Keratinocyte (primary cell): ENCODE measurements at regions not wholly inside any gene's neighbourhood (a gene's known extent, or its start where the extent isn't known, plus 50 kb on each side); places are given as distances from the start of the nearest gene placed in this dataset.

Experiments used
- DNase-seq: peaks from one replicate; pipeline ENCODE4 v3.0.0-alpha.2; 2011; ENCODE audit warnings: low read depth, missing footprints, low spot score
- FAIRE-seq: peaks from 2 replicates; lab custom pipeline; 2011; peaks lifted over from hg19 to GRCh38; lab: Jason Lieb, UNC
- H2AFZ ChIP-seq: 2 replicates; pipeline ENCODE4 v1.6.0; 2012; ENCODE audit warnings: low read length, control low read depth, inconsistent platforms; ENCODE audit not compliant: control insufficient read depth
- H3K27ac ChIP-seq: 2 replicates; pipeline ENCODE4 v1.5.1; 2011; ENCODE audit warnings: low read length; ENCODE audit not compliant: control insufficient read depth, insufficient read depth
- H3K27me3 ChIP-seq: 3 replicates; pipeline ENCODE4 v1.6.0; 2011; ENCODE audit warnings: low read length; ENCODE audit not compliant: control insufficient read depth, insufficient read depth; ENCODE audit errors: extremely low read depth
- H3K36me3 ChIP-seq, 2 experiments: 2 replicates in 1 of 2; 3 replicates in 1 of 2; pipeline ENCODE4 v1.5.1; 2011; ENCODE audit warnings: low read length in 2 of 2, mild to moderate bottlenecking in 1 of 2; ENCODE audit not compliant: control insufficient read depth in 2 of 2, insufficient read depth in 2 of 2; ENCODE audit errors: extremely low read depth in 1 of 2
- H3K4me1 ChIP-seq: 3 replicates; pipeline ENCODE4 v1.5.1; 2011; ENCODE audit warnings: low read length; ENCODE audit not compliant: control insufficient read depth, insufficient read depth; ENCODE audit errors: extremely low read depth
- H3K4me2 ChIP-seq: 3 replicates; pipeline ENCODE4 v1.6.0; 2011; ENCODE audit warnings: low read depth, low read length; ENCODE audit not compliant: control insufficient read depth, insufficient read depth; ENCODE audit errors: extremely low read depth
- H3K4me3 ChIP-seq, 3 experiments: fragments of 200-600 bp in 1 of 3; sonication (generic) in 1 of 3; 2 replicates in 2 of 3; 3 replicates in 1 of 3; pipeline ENCODE4 v1.5.1; 2011 to 2016; ENCODE audit warnings: low read length in 3 of 3, mild to moderate bottlenecking in 3 of 3, control low read depth in 2 of 3, inconsistent platforms in 1 of 3, low read depth in 1 of 3, mixed read lengths in 1 of 3, mixed run types in 1 of 3, moderate library complexity in 1 of 3; ENCODE audit not compliant: control insufficient read depth in 2 of 3, insufficient read depth in 2 of 3; ENCODE audit errors: extremely low read depth in 1 of 3
- H3K79me2 ChIP-seq: 2 replicates; pipeline ENCODE4 v1.6.0; 2012; ENCODE audit warnings: low read length; ENCODE audit not compliant: control insufficient read depth, insufficient read depth
- H3K9ac ChIP-seq: 3 replicates; pipeline ENCODE4 v1.6.0; 2011; ENCODE audit warnings: low read length; ENCODE audit not compliant: control insufficient read depth, insufficient read depth; ENCODE audit errors: extremely low read depth
- H3K9me1 ChIP-seq: 3 replicates; pipeline ENCODE4 v1.6.0; 2011; ENCODE audit warnings: low read length; ENCODE audit not compliant: control insufficient read depth, insufficient read depth; ENCODE audit errors: extremely low read depth
- H3K9me3 ChIP-seq: 2 replicates; pipeline ENCODE4 v1.5.1; 2012; ENCODE audit warnings: low read depth, low read length; ENCODE audit not compliant: control insufficient read depth
- H4K20me1 ChIP-seq: 3 replicates; pipeline ENCODE4 v1.6.0; 2011; ENCODE audit warnings: low read length; ENCODE audit not compliant: control insufficient read depth, insufficient read depth; ENCODE audit errors: extremely low read depth
- CTCF ChIP-seq, 3 experiments: IDR thresholded peaks in 1 of 3; conservative IDR thresholded peaks in 1 of 3; optimal IDR thresholded peaks in 1 of 3; 2 replicates in 2 of 3; 3 replicates in 1 of 3; pipeline versions ENCODE3 to v1.5.1; 2011; ENCODE audit warnings: low read length in 3 of 3, mild to moderate bottlenecking in 3 of 3, moderate library complexity in 2 of 3, control low read depth in 1 of 3, inconsistent platforms in 1 of 3; ENCODE audit not compliant: insufficient read depth in 2 of 3; ENCODE audit errors: extremely low read depth in 1 of 3
- EZH2 ChIP-seq: IDR thresholded peaks from one replicate; pipeline ENCODE4 v1.6.1; 2012; ENCODE audit warnings: inconsistent platforms, mild to moderate bottlenecking, low read length, moderate library complexity
- dilution Hi-C: fragments of 300-500 bp; cut with MboI; formaldehyde crosslinking; loops from one replicate; pipeline ENCODE4 v1.7.0; 2020; ENCODE audit warnings: low sequenced_read_pairs; ENCODE audit not compliant: extremely low pct_ligation_motif_present

- H3K4me1 ChIP-seq, result no peaks in the 10 kb centered on the region
- H3K4me2 ChIP-seq, result no peak overlapping the region
- no peaks in the 10 kb centered on the region for H3K79me2 ChIP-seq
- H4K20me1 ChIP-seq, result no peaks in the 10 kb centered on the region
- no peaks in the 10 kb centered on the region for H3K36me3 ChIP-seq
- peaks cover 4% of the 10 kb centered on the region for H3K27me3 ChIP-seq
- TF ChIP-seq EZH2 (no peak), CTCF (optimal IDR thresholded peaks at IDR 0.05 in 1 of 3, IDR thresholded peaks at IDR 0.05 in 1 of 3, conservative IDR thresholded peaks at IDR 0.05 in 1 of 3; ENCODE audit: extremely low read depth in 1 of 3, insufficient read depth in 2 of 3, low read length in 3 of 3) (no peak)
- no peak overlapping the region for H3K4me3 ChIP-seq
- no peak overlapping the region for H3K27ac ChIP-seq
- H3K9me1 ChIP-seq, result no peaks in the 10 kb centered on the region
- DNase-seq (no peak), FAIRE-seq (no peak)
- no peak overlapping the region for H2AFZ ChIP-seq
- no peaks in the 10 kb centered on the region for H3K9me3 ChIP-seq
- no peak overlapping the region for H3K9ac ChIP-seq
- dilution Hi-C loops, result no loop called here
Measured at GRCh38 chr10:120260456-120260855, 196.6 kb upstream of the PLPP4 start.

GRCh38 chr10:120262857-120263547 is 194.0 kb upstream of the PLPP4 start:
- H3K4me2 ChIP-seq, result no peak overlapping the region
- no peaks in the 10 kb centered on the region for H3K4me1 ChIP-seq
- dilution Hi-C loops, result no loop called here
- H3K79me2 ChIP-seq, result no peaks in the 10 kb centered on the region
- no peak overlapping the region for H3K27ac ChIP-seq
- H2AFZ ChIP-seq, result no peak overlapping the region
- DNase-seq (no peak), FAIRE-seq (no peak)
- no peaks in the 10 kb centered on the region for H3K9me3 ChIP-seq
- H3K9me1 ChIP-seq, result no peaks in the 10 kb centered on the region
- TF ChIP-seq CTCF (optimal IDR thresholded peaks at IDR 0.05 in 1 of 3, IDR thresholded peaks at IDR 0.05 in 1 of 3, conservative IDR thresholded peaks at IDR 0.05 in 1 of 3; ENCODE audit: extremely low read depth in 1 of 3, insufficient read depth in 2 of 3, low read length in 3 of 3), result no peak
- no peak for TF ChIP-seq EZH2
- H3K27me3 ChIP-seq, result peaks cover 4% of the 10 kb centered on the region
- no peaks in the 10 kb centered on the region for H4K20me1 ChIP-seq
- H3K4me3 ChIP-seq, result no peak overlapping the region
- no peak overlapping the region for H3K9ac ChIP-seq
- no peaks in the 10 kb centered on the region for H3K36me3 ChIP-seq
